SK-N-SH treated with all-trans-retinoic acid at 6 μM for 48 hours (cell line): ENCODE measurements at regions not wholly inside any gene's neighbourhood (a gene's known extent, or its start where the extent isn't known, plus 50 kb on each side); places are given as distances from the start of the nearest gene placed in this dataset.

ENCODE experiments used
- ARNTL ChIP-seq: fragments of 450-650 bp; formaldehyde crosslinking; IDR thresholded peaks from 2 replicates; pipeline ENCODE4 v1.5.0; 2020; ENCODE audit warnings: low read depth, mild to moderate bottlenecking, moderate library complexity, borderline replicate concordance
- PATZ1 ChIP-seq: fragments of 250-450 bp; sonication (Bioruptor Pico); IDR thresholded peaks from 2 replicates; pipeline ENCODE4 v1.8.0; 2020; ENCODE audit warnings: mild to moderate bottlenecking, moderate library complexity, borderline replicate concordance
- RARB ChIP-seq: fragments of 250-450 bp; sonication (Bioruptor Pico); IDR thresholded peaks from 2 replicates; pipeline ENCODE4 v1.8.0; 2021; ENCODE audit warnings: mild to moderate bottlenecking, moderate library complexity

DNA sequence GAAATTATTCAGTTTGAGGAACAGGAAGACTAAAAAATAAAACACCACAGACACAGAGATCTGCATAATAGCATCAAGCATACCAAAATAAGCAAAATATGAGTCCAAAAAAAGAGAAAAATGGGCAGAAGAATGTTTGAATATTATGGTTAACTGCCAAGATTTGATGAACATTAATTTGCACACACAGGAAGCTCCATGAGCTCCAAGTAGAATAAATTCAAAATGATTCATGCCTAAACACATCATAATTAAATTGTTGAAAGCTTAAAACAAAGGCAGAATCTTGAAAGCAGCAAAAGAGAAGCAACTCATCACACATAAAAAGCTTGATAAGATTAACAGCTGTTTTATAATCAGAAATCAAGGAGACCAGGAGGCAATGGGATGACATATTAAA is 156.6 kb upstream of the ARSJ start:
- TF ChIP-seq PATZ1 (CRISPR knock-in tag) (no peak; the same call in 1 of the 2 replicates), RARB (no peak), ARNTL (no peak)
